Brain pericyte (primary cell): ENCODE measurements at regions not wholly inside any gene's neighbourhood (a gene's known extent, or its start where the extent isn't known, plus 50 kb on each side); places are given as distances from the start of the nearest gene placed in this dataset.

Experiments used
- DNase-seq: peaks from one replicate; pipeline ENCODE4 v3.0.0-alpha.2; 2012; ENCODE audit warnings: low read depth, low spot score

- DNase-seq = no peak
Measured at GRCh38 chr3:72062017-72062416, 277.1 kb upstream of the PROK2 start.

GRCh38 chr3:72060447-72061034 is 275.6 kb upstream of the PROK2 start:
- DNase-seq = no peak

GRCh38 chr3:72058493-72059081 is 273.6 kb upstream of the PROK2 start:
- DNase-seq = no peak

- DNase-seq = no peak
Measured at GRCh38 chr3:72055436-72055835, 270.5 kb upstream of the PROK2 start.

GRCh38 chr3:72054976-72055375 is 270.0 kb upstream of the PROK2 start:
- no peak for DNase-seq

GRCh38 chr3:72052841-72053409 is 268.0 kb upstream of the PROK2 start:
- DNase-seq = no peak

- DNase-seq = no peak
Measured at GRCh38 chr3:72050771-72051170, 265.8 kb upstream of the PROK2 start.

GRCh38 chr3:72050048-72050632 is 265.2 kb upstream of the PROK2 start:
- no peak for DNase-seq

- no peak for DNase-seq
Measured at GRCh38 chr3:72049300-72049699, 264.4 kb upstream of the PROK2 start.

- no peak for DNase-seq
Measured at GRCh38 chr3:72048873-72049272, 263.9 kb upstream of the PROK2 start.

GRCh38 chr3:72047221-72047871 is 262.4 kb upstream of the PROK2 start:
- DNase-seq = no peak

GRCh38 chr3:72044231-72044855 is 259.4 kb upstream of the PROK2 start:
- no peak for DNase-seq

- no peak for DNase-seq
Measured at GRCh38 chr3:72043204-72044133, 258.5 kb upstream of the PROK2 start.

GRCh38 chr3:72042397-72043203 is 257.7 kb upstream of the PROK2 start:
- no peak for DNase-seq

- DNase-seq = no peak
Measured at GRCh38 chr3:72041511-72041910, 256.6 kb upstream of the PROK2 start.

GRCh38 chr3:72041076-72041475 is 256.1 kb upstream of the PROK2 start:
- no peak for DNase-seq

- DNase-seq = no peak
Measured at GRCh38 chr3:72039677-72040076, 254.7 kb upstream of the PROK2 start.

GRCh38 chr3:72036899-72037298 is 252.0 kb upstream of the PROK2 start:
- DNase-seq = no peak

GRCh38 chr3:72035606-72036005 is 250.7 kb upstream of the PROK2 start:
- no peak for DNase-seq

- DNase-seq = no peak
Measured at GRCh38 chr3:72034986-72035385, 250.0 kb upstream of the PROK2 start.
